ENCODE measurements at regions not wholly inside any gene's neighbourhood (a gene's known extent, or its start where the extent isn't known, plus 50 kb on each side); places are given as distances from the start of the nearest gene placed in this dataset.

DNA sequence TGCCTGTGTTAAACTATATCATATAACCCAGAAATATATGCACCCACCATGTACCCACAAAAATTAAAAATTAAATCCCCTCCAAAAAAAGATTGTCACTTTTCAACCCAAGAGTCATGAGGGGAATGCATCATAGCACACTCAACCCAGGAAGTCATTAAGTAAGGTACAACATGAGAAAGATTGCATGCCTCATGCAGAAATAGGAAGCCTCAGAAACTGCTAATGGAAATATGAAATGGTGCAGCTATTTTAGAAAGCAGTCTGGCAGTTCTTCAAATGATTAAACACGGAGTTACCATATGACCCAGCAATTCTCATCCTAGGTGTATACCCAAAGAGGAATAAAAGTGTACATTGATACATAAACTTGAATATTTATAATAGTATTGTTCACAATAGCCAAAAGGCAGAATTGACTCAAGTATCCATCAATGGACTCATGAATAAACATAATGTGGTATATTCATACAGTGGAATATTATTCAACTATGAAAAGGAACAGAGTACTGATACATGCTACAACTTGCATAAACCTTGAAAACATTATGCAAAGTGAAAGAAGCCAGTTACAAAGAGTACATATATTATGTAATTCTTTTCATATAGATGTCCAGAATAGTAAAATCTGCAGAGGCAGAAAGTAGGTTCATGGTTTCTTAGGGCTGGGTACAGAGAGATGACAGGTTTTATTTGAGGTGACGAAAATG lies 70.4 kb downstream of the TMEM100 start:
- DNase-seq, result no peak
- Histone ChIP-seq H3K27ac (no peak overlapping the region), H3K4me1 (no peaks in the 10 kb centered on the region), H3K9me3 (no peaks in the 10 kb centered on the region), H3K36me3 (no peaks in the 10 kb centered on the region), H3K27me3 (peaks cover 0 to 11% (median 0%) of the 10 kb centered on the region in 9 donors), H3K4me3 (no peak overlapping the region)
- intact Hi-C loops (cut with DNase I), result no loop called here
- WGBS, 4 donors, result 50 to 74% (median 70%) methylated on average over 2 of the region's 2 CpGs
- TF ChIP-seq POLR2A (IDR thresholded peaks at IDR 0.05), result no peak
- TF ChIP-seq, protein P1, sequence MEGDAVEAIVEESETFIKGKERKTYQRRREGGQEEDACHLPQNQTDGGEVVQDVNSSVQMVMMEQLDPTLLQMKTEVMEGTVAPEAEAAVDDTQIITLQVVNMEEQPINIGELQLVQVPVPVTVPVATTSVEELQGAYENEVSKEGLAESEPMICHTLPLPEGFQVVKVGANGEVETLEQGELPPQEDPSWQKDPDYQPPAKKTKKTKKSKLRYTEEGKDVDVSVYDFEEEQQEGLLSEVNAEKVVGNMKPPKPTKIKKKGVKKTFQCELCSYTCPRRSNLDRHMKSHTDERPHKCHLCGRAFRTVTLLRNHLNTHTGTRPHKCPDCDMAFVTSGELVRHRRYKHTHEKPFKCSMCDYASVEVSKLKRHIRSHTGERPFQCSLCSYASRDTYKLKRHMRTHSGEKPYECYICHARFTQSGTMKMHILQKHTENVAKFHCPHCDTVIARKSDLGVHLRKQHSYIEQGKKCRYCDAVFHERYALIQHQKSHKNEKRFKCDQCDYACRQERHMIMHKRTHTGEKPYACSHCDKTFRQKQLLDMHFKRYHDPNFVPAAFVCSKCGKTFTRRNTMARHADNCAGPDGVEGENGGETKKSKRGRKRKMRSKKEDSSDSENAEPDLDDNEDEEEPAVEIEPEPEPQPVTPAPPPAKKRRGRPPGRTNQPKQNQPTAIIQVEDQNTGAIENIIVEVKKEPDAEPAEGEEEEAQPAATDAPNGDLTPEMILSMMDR (IDR thresholded peaks at IDR 0.05), result no peak
- no peak for ATAC-seq

DNA sequence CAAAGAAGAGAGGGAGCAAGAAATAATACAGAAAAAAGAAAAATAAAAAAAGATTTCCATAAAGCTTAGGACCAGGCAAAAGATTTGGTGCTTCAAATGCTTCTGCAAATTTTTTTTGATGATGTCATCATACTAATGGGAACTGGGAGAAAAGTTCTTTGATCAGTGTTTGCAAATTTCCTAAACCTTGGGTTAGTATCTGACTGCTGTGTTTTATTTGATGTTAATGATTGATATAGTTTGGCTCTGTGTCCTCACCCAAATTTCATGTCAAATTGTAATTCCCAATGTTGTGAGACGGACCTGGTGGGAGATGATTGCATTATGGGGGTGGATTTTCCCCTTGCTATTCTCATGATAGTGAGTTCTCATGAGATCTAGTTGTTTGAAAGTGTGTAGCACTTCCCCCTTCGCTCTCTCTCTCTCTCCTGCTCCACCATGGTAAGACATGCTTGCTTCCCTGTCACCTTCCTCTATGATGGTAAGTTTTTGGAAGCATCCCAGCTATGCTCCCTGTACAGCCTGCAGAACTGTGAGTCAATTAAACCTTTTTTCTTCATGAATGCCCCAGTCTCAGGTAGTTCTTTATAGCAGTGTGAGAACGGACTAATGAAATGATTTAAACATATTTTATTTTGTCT lies 72.6 kb downstream of the TMEM100 start:
- Histone ChIP-seq H3K27me3 (peaks cover 0 to 22% (median 0%) of the 10 kb centered on the region in 9 donors), H3K9me3 (no peaks in the 10 kb centered on the region), H3K4me1 (no peaks in the 10 kb centered on the region), H3K4me3 (no peak overlapping the region), H3K27ac (no peak overlapping the region), H3K36me3 (no peaks in the 10 kb centered on the region)
- ATAC-seq, result no peak
- 88 to 91% (median 89%) methylated on average over 3 of the region's 3 CpGs for WGBS, 4 donors
- intact Hi-C loops (cut with DNase I), result loop anchor here in 4 of 10 donors (10.0 kb wide), 1 partner anchor 125 kb away; no protein-coding TSS in a partner anchor
- TF ChIP-seq, protein P1 (IDR thresholded peaks at IDR 0.05), result no peak
- no peak for TF ChIP-seq POLR2A (IDR thresholded peaks at IDR 0.05)
- no peak for DNase-seq

DNA sequence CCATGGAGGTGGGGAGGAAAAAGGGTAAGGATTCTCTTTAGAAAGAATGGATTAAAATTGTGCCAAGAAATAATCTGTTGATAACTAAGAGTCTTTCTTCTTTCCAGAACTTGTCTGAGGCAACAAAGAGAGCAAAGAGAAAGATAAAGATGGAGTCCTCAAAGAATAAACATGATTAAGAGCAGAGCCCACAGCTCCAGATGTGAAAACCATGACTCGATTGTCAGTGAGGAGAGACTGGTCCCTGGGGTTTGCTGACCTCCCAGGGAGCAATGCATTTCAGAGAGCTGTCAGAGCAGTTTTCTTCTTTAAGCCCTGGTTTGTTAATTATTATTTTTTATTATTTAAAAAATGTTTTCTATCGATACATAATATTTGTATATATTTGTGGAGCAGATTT lies 74.6 kb downstream of the TMEM100 start:
- no peak for DNase-seq
- Histone ChIP-seq H3K9me3 (no peaks in the 10 kb centered on the region), H3K36me3 (no peaks in the 10 kb centered on the region), H3K4me1 (no peaks in the 10 kb centered on the region), H3K27me3 (peaks cover 0 to 37% (median 0%) of the 10 kb centered on the region in 9 donors), H3K27ac (no peak overlapping the region), H3K4me3 (no peak overlapping the region)
- no peak for TF ChIP-seq POLR2A (IDR thresholded peaks at IDR 0.05)
- no peak for ATAC-seq
- intact Hi-C loops (cut with DNase I), result loop anchor here in 4 of 10 donors (10.0 kb wide), 1 partner anchor 127 kb away; no protein-coding TSS in a partner anchor
- whole genome bisulfite sequencing, 4 donors, result 67 to 74% (median 73%) methylated on average over 2 of the region's 2 CpGs

DNA sequence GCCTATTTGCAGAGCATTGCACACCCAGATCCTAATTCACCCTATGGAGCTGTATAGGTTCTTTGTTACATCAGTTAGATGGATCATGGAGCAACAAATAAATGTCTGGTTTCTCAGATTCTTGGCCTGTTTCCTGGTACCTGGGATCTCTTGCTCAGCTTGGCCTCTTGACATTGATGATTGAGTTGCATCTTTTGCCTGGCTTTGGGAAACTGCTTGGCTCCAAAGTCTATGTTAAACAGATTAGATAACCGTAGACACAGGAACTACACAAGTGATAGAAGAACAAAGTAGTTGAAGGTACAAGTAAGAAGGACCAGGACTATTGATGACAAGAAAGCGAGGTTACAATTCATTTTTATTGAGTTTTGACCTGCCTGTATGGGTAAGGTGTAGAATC lies 77.3 kb downstream of the TMEM100 start:
- peaks cover 0 to 12% (median 0%) of the 10 kb centered on the region in 12 donors for H3K4me1 ChIP-seq
- DNase-seq, result no peak
- no peak for TF ChIP-seq POLR2A (IDR thresholded peaks at IDR 0.05)
- TF ChIP-seq, protein P1 (IDR thresholded peaks at IDR 0.05), result no peak
- no peak overlapping the region for H3K27ac ChIP-seq
- H3K4me3 ChIP-seq, result no peak overlapping the region
- no peaks in the 10 kb centered on the region for H3K9me3 ChIP-seq
- no peak for ATAC-seq
- H3K27me3 ChIP-seq, result peaks cover 0 to 37% (median 0%) of the 10 kb centered on the region in 9 donors
- intact Hi-C loops (cut with DNase I), result loop anchor here in 4 of 10 donors (10.0 kb wide), 1 partner anchor 129 kb away; no protein-coding TSS in a partner anchor
- H3K36me3 ChIP-seq, result no peaks in the 10 kb centered on the region
- 90 to 96% (median 91%) methylated on average over 2 of the region's 2 CpGs for WGBS, 4 donors
